ENCODE measurements at regions not wholly inside any gene's neighbourhood (a gene's known extent, or its start where the extent isn't known, plus 50 kb on each side); places are given as distances from the start of the nearest gene placed in this dataset.

DNA sequence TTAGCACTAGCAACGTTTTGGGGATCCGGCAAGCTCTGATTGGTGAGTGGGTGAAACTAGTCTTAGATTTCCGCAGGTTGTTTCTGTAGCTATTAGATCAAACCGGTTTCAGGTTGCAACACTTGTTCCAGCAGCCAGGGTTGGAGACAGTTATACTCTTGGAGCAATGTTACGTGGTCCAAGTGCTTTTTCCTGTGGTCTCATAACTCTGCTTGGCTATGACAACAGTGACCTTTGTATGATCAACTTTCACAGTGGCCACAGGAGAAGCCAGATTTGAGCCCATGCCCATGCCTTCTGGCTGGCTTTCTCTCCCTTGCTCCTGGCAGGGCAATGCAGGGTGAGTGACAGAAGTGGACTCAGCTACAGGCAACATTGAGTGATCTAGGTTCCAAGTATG, 84.5 kb upstream of the TAF1B start:
- no peak for DNase-seq (ENCODE audit: low spot score)
- in situ Hi-C loops (cut with MboI; ENCODE audit: low sequenced_read_pairs, unreplicated experiment), result no loop called here
- no peak for TF ChIP-seq CTCF (IDR thresholded peaks at IDR 0.05; ENCODE audit: borderline replicate concordance, control extremely low read depth, extremely low read depth, insufficient read depth, missing control alignments)

DNA sequence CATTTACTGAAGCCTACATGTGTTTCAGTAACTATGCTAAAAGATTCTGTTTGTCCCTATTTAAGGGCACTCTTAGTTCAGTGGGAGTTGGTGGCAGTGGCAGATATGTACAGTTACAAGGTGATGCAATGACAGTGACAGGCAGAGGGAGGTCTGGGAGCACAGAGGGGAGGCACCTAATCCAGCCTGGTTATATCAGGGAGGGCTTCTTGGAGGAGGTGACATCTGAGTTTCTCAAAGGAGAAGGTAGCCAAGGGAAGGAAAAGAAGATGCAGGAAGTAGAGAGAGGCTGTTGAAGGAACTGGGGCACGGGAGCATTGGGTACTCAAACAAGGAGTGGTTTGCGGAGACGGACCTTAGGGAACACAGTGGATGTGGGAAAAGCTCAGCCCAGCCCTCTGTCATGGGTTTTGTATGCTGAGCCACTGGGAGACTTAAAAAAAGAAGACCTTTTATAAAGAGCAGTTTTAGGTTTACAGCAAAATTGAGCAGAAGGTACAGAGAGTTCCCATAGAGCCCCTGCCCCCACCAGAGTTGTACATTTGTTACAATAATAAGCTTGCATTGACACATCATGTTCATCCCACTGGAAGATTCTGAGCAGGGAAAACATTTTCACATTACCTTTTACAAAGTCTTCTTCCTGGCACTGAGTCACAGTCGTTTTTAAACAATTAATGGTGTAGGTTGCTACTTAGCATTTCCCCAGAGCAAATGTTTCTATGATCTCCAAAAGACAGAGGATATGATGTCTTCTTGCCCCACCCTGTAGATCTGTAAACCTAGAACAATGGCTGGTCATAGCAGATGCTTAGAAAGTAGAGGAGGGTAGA, 83.0 kb upstream of the TAF1B start:
- no peak for TF ChIP-seq CTCF (IDR thresholded peaks at IDR 0.05; ENCODE audit: borderline replicate concordance, control extremely low read depth, extremely low read depth, insufficient read depth, missing control alignments)
- DNase-seq (ENCODE audit: low spot score), result no peak
- in situ Hi-C loops (cut with MboI; ENCODE audit: low sequenced_read_pairs, unreplicated experiment), result no loop called here

GRCh38 chr2:9760902-9761228, 82.4 kb upstream of the TAF1B start:
- in situ Hi-C loops (cut with MboI; ENCODE audit: low sequenced_read_pairs, unreplicated experiment), result no loop called here
- TF ChIP-seq CTCF (IDR thresholded peaks at IDR 0.05; ENCODE audit: borderline replicate concordance, control extremely low read depth, extremely low read depth, insufficient read depth, missing control alignments), result no peak
- no peak for DNase-seq (ENCODE audit: low spot score)

DNA sequence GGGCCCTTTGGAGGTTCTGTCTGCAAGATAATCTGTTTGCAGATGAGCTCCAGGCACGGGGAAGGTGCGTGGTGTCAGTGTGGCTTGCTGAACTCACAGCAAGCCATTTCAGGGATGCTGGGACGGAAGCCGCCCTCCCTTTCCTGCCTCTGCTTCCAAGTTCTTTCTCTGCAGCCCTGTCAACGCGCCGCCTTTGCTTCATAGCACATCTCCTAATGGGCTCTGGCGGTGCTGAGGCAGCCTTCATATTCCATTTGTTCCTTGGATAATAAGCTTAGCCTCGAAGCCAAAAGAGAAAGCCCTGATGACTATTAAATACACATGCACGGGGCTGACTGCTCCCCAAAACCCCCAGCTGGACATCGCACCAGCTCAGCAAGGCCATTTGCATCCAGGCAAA, 81.7 kb upstream of the TAF1B start:
- DNase-seq (ENCODE audit: low spot score), result no peak
- TF ChIP-seq CTCF (IDR thresholded peaks at IDR 0.05; ENCODE audit: borderline replicate concordance, control extremely low read depth, extremely low read depth, insufficient read depth, missing control alignments), result no peak
- in situ Hi-C loops (cut with MboI; ENCODE audit: low sequenced_read_pairs, unreplicated experiment), result no loop called here

- in situ Hi-C loops (cut with MboI; ENCODE audit: low sequenced_read_pairs, unreplicated experiment), result no loop called here
- no peak for DNase-seq (ENCODE audit: low spot score)
- no peak for TF ChIP-seq CTCF (IDR thresholded peaks at IDR 0.05; ENCODE audit: borderline replicate concordance, control extremely low read depth, extremely low read depth, insufficient read depth, missing control alignments)
These were observed 81.1 kb upstream of the TAF1B start for GRCh38 chr2:9762164-9762563.

- DNase-seq (ENCODE audit: low spot score), result no peak
- no peak for TF ChIP-seq CTCF (IDR thresholded peaks at IDR 0.05; ENCODE audit: borderline replicate concordance, control extremely low read depth, extremely low read depth, insufficient read depth, missing control alignments)
- in situ Hi-C loops (cut with MboI; ENCODE audit: low sequenced_read_pairs, unreplicated experiment), result no loop called here
These were observed 80.3 kb upstream of the TAF1B start for GRCh38 chr2:9762941-9763340.
